OCI-LY1 (cell line): ENCODE measurements at regions not wholly inside any gene's neighbourhood (a gene's known extent, or its start where the extent isn't known, plus 50 kb on each side); places are given as distances from the start of the nearest gene placed in this dataset.

Source experiments
- CTCF ChIP-seq: fragments of 200-600 bp; sonication (generic), shearing (Covaris generic); IDR thresholded peaks from 2 replicates; pipeline ENCODE4 v1.5.1; 2017; ENCODE audit warnings: mild to moderate bottlenecking, antibody characterized with exemption, low read length, moderate library complexity, mixed read lengths
- EZH2 ChIP-seq: fragments of 200-600 bp; sonication (generic), shearing (Covaris generic); IDR thresholded peaks from 2 replicates; pipeline ENCODE4 v1.8.0; 2017; ENCODE audit warnings: borderline replicate concordance, mixed run types, mild to moderate bottlenecking, antibody characterized with exemption, low read length, moderate library complexity, mixed read lengths

DNA sequence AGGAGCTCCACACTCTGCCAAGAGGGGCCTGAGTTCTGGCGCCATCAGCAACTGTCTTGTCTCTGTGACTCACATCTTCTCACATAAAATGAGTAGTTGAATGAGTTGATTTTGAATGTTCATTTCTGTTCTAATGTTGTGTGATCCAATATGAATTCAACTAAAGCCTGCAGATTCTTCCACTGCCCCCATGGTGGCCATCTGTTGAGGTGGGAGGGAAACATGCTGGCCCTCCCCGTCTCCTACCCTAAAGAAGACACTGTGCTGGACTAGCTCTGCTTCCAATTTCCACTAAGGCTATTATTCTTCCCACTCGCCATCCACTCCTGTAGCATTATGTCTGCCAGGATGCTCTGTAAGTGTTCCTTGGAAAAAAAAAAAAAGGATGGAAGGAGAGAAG lies 555.6 kb upstream of the LARGE1 start:
- no peak for TF ChIP-seq CTCF
- no peak for TF ChIP-seq EZH2
